Mesothelial cell of epicardium (in vitro differentiated cells): ENCODE measurements at regions not wholly inside any gene's neighbourhood (a gene's known extent, or its start where the extent isn't known, plus 50 kb on each side); places are given as distances from the start of the nearest gene placed in this dataset.
"Not testable (repeated sequence)": the region's sequence is repeated elsewhere in the genome, so short reads cannot be mapped to it uniquely, and the experiment has no call there.

Experiments
- DNase-seq, 2 experiments: peaks; one replicate each; pipeline ENCODE4 v3.0.0; 2021; ENCODE audit warnings: low spot score in 2 of 2; ENCODE audit not compliant: unreplicated experiment in 2 of 2
- H3K27ac Mint-ChIP-seq: 2 replicates; pipeline ENCODE4 v1.8.0; 2021; ENCODE audit warnings: mixed read lengths
- H3K27me3 Mint-ChIP-seq: 2 replicates; pipeline ENCODE4 v1.8.0; 2021; ENCODE audit warnings: low read depth, mixed read lengths
- H3K36me3 Mint-ChIP-seq: 2 replicates; pipeline ENCODE4 v1.8.0; 2021; ENCODE audit warnings: mixed read lengths
- H3K4me1 Mint-ChIP-seq: 2 replicates; pipeline ENCODE4 v1.8.0; 2021; ENCODE audit warnings: mixed read lengths
- H3K4me3 Mint-ChIP-seq: 2 replicates; pipeline ENCODE4 v1.8.0; 2021; ENCODE audit warnings: mild to moderate bottlenecking, moderate library complexity, mixed read lengths
- H3K9me3 Mint-ChIP-seq: 2 replicates; pipeline ENCODE4 v1.8.0; 2021; ENCODE audit warnings: mixed read lengths
- TF ChIP-seq, protein P1 (sequence below): fragments of 200-600 bp; sonication (generic); IDR thresholded peaks from one replicate; pipeline ENCODE4 v1.5.0; 2021; ENCODE audit warnings: antibody characterized with exemption; ENCODE audit not compliant: unreplicated experiment

DNA sequence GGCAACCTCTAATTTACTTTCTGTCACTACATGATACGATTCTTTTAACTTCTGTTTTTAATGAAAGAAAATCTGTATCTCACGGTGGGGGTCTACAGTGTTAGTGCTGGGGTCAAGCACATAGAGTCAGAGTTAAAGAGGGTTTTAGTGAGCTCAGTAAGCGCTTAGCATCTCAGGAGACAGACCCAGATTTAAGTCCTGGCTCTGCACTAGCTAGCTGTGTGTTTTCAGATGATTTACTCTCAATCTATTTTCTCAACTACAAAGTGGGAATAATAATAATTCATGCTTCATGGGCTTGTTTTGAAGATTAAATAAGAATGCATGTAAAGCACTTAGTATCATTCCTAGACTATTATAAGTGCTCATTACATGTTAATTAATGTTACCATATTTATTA is 63.4 kb upstream of the KBTBD8 start:
- DNase-seq = no peak
- Mint-ChIP-seq H3K9me3 (no peaks in the 10 kb centered on the region), H3K36me3 (no peaks in the 10 kb centered on the region), H3K4me1 (peaks cover 41% of the 10 kb centered on the region), H3K27ac (no peak overlapping the region), H3K27me3 (no peaks in the 10 kb centered on the region), H3K4me3 (no peak overlapping the region)
- TF ChIP-seq, protein P1, sequence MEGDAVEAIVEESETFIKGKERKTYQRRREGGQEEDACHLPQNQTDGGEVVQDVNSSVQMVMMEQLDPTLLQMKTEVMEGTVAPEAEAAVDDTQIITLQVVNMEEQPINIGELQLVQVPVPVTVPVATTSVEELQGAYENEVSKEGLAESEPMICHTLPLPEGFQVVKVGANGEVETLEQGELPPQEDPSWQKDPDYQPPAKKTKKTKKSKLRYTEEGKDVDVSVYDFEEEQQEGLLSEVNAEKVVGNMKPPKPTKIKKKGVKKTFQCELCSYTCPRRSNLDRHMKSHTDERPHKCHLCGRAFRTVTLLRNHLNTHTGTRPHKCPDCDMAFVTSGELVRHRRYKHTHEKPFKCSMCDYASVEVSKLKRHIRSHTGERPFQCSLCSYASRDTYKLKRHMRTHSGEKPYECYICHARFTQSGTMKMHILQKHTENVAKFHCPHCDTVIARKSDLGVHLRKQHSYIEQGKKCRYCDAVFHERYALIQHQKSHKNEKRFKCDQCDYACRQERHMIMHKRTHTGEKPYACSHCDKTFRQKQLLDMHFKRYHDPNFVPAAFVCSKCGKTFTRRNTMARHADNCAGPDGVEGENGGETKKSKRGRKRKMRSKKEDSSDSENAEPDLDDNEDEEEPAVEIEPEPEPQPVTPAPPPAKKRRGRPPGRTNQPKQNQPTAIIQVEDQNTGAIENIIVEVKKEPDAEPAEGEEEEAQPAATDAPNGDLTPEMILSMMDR = no peak

DNA sequence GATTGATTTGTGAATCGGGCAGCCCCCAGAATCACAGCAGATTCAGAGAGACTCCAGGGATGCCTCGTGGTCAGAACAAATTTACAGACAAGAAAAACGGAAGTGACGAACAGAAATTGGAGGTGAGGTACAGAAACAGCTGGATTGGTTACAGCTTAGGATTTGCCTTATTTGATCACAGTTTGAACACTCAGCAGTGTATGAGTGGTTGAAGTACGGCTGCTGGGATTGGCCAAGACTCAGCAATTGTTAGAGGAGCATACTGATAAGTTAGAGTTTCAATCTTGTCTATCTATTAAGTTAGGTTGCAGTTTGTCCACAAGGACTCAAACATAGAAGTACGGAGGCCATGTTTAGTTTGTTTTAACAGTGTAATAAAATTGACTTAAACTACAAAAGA is 61.1 kb upstream of the KBTBD8 start:
- not testable (repeated sequence) for H3K27me3 Mint-ChIP-seq, DNase-seq, H3K36me3 Mint-ChIP-seq, H3K4me3 Mint-ChIP-seq, H3K27ac Mint-ChIP-seq, H3K9me3 Mint-ChIP-seq
- H3K4me1 Mint-ChIP-seq = peaks cover 25% of the 10 kb centered on the region

DNA sequence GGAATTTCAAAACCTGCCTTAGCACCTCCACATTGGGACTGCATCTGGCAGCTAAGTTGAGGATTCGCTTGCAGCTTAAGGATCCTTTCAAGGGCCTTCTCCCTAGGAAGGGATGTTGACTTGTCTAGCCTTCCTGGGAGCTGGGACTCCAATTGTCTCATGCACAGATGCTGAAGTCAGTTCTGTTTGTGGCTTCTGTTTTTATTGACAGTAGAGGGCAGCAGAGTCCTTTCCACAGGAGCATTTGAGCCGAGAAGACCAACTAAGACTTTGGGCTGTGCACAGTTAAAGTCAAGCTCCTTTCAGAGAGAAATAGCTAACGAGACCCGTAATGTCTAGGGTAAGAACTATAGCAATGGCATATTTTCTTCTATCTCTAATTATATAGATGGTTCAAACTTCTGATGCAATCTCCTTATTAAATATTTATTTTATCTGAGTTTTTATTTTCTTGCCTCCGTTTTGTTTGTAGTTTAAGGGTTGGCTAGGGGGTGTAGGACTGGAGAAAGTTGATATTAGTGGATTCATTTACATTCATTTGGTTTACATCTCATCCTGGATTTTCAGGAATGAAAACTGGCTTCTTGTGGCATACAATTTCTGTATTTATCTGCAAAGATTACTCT is 59.7 kb upstream of the KBTBD8 start:
- peak in 1 of 2 experiments; percentile 44 for DNase-seq
- TF ChIP-seq, protein P1 = peak; percentile 33
- H3K27me3 Mint-ChIP-seq = no peaks in the 10 kb centered on the region
- H3K9me3 Mint-ChIP-seq = peaks cover 10% of the 10 kb centered on the region
- peaks cover 14% of the 10 kb centered on the region for H3K4me1 Mint-ChIP-seq
- H3K36me3 Mint-ChIP-seq = no peaks in the 10 kb centered on the region
- H3K4me3 Mint-ChIP-seq = no peak overlapping the region
- no peak overlapping the region for H3K27ac Mint-ChIP-seq

DNA sequence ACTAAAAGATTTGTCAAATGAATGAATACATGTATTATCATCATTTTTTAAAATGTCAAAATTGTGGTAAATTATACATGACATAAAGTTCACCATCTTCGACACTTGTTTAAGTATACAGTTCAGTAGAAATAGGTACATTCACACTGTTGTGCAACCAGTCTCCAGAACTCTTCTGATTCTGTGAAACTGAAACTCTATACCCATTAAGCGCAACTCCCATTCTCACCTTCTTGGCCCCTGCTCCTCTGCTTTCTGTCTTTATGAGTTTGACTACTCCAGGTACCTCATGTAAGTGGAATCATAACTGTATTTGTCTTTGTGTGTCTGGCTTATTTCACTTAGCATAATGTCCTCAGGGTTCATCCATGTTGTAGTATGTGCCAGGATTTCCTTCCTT is 50.1 kb upstream of the KBTBD8 start:
- DNase-seq = no peak
- Mint-ChIP-seq H3K36me3 (no peaks in the 10 kb centered on the region), H3K4me3 (no peak overlapping the region), H3K27ac (no peak overlapping the region), H3K27me3 (no peaks in the 10 kb centered on the region), H3K9me3 (peaks cover 10% of the 10 kb centered on the region), H3K4me1 (no peaks in the 10 kb centered on the region)
- TF ChIP-seq, protein P1 = no peak
